HFF-Myc (cell line): ENCODE measurements at regions not wholly inside any gene's neighbourhood (a gene's known extent, or its start where the extent isn't known, plus 50 kb on each side); places are given as distances from the start of the nearest gene placed in this dataset.
"Not testable (repeated sequence)": the region's sequence is repeated elsewhere in the genome, so short reads cannot be mapped to it uniquely, and the experiment has no call there.

ENCODE experiments used
- DNase-seq: peaks from one replicate; pipeline ENCODE4 v3.0.0-alpha.2; 2011; ENCODE audit warnings: low read depth; ENCODE audit errors: extremely low read depth
- H3K4me3 ChIP-seq: replicated peaks from 2 replicates; pipeline ENCODE4 v1.5.1; 2011; ENCODE audit warnings: low read depth, mild to moderate bottlenecking, control low read depth, low read length
- CTCF ChIP-seq: IDR thresholded peaks from 2 replicates; pipeline ENCODE4 v1.5.1; 2012; ENCODE audit warnings: mild to moderate bottlenecking, low read depth, low read length, control low read depth; ENCODE audit errors: missing control alignments

DNA sequence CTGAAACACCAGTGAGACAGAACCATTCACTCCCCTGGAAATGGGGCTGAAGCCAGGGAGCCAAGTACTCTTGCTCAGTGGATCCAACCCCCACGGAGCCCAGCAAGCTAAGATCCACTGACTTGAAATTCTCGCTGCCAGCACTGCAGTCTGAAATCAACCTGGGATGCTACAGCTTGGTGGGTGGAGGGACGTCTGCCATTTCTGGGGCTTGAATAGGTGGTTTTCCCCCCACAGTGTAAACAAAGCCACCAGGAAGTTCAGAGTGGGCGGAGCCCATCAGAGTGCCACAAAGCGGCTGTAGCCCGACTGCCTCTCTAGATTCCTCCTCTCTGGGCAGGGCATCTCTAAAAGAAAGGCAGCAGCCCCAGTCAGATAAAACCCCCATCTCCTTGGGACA lies 292.8 kb downstream of the LNPK start:
- no peak for DNase-seq
- no peak overlapping the region for H3K4me3 ChIP-seq
- no peak for TF ChIP-seq CTCF

DNA sequence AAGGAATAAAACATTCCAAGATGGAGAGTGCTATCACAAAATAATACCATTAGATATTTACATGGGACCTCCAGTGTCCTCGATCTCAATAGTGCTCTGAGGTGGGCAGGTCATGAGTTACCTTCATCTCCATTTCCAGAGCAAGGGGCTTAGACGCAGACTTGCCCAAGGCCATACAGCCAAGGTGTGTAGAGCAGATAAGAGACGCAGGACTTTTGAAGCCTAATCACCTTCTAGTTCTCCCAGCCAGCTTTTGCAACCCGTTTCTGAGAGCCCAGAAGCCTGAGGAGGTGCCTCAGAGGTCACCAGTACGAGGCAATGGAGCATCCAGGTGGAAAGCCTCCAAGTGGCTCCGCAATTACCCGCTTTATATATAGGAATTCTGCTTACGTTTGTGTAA lies 294.7 kb downstream of the LNPK start:
- no peak for DNase-seq
- H3K4me3 ChIP-seq: no peak overlapping the region
- TF ChIP-seq CTCF: no peak

GRCh38 chr2:175704568-175704967 lies 297.5 kb downstream of the LNPK start:
- DNase-seq: not testable (repeated sequence)

GRCh38 chr2:175698061-175698460 lies 304.0 kb downstream of the LNPK start:
- no peak for DNase-seq
- TF ChIP-seq CTCF: no peak
- H3K4me3 ChIP-seq: no peak overlapping the region

More at GRCh38 chr2:175704568-175704967, 297.5 kb downstream of the LNPK start:
- not testable (repeated sequence) for H3K4me3 ChIP-seq

DNA sequence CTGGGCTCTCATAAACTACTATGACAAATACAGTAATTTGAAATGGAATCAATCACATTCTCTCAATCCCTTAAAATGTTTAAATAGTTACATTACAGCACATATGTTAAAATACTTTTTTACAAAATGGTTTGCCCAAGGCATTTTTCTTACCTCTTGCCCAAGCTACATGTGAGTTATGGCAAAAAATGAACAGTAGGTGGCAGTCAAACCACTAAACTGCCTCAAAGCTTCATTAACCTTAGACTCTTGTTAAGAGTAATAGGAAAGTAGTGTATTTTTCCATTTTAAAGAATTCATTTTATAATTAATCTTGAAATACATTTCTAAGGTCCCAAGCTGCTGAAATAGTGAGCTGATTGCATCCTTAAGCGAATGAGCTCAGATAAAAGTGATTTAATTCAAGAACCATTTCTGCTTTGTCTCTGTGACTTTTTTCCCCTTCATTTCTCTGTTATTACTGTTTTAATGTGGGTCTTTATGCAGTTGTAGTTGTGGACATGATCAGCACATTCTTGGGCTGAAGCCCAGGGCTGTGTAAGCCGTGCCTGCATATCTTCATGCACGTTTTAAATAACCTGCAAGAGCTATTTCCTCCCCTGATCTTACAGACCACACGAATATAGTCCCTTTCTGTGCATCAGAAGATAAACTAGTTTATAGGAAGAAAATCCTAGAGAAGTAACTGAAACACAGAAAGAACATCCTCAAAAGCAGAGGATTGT lies 311.8 kb downstream of the LNPK start:
- peak; percentile 55 for TF ChIP-seq CTCF
- peak; percentile 56 for DNase-seq
- no peak overlapping the region for H3K4me3 ChIP-seq

DNA sequence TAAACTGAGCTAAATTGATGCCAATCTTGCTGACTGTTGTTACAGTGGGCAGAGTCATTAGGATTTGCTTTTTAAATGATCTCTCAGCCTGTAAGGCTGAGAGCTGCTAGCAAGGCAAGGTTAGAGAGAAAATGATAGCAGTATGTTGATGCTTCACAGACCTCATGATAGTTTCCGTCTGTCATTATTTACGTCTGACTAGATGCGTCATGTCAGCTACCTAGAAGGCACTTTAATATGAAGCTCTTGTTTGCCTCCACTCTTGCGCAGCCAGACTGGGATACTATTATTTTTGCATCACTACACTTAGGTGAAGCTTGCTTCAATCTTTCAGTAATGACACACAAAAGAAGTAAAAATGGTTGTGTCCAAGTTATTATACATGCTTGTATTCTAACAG lies 313.8 kb downstream of the LNPK start:
- no peak for TF ChIP-seq CTCF

DNA sequence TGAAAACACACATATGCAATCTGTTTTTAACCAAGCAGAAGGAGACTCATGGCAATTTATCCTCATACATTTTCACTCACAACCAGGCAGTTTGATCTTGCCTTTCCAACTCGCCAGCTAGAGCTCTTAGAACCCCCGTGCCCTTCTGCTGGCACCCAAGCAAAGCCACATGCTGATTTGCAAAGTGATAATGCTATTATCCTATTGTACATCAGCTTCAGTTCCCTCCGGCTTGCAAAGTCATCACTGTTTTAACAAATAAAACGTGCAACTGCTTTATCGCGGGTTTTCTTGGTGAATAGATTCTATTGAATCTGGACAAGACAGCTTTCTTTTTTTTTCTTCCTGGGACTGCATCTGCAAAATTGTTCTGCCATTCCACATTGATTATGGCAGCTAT lies 314.6 kb downstream of the LNPK start:
- H3K4me3 ChIP-seq: no peak overlapping the region
- no peak for TF ChIP-seq CTCF
- DNase-seq: no peak

More for the DNA sequence above, 313.8 kb downstream of the LNPK start:
- no peak overlapping the region for H3K4me3 ChIP-seq
- DNase-seq: no peak
